ENCODE measurements at regions not wholly inside any gene's neighbourhood (a gene's known extent, or its start where the extent isn't known, plus 50 kb on each side); places are given as distances from the start of the nearest gene placed in this dataset.

- TF ChIP-seq CTCF (IDR thresholded peaks at IDR 0.05 in 8 of 11, conservative IDR thresholded peaks at IDR 0.05 in 3 of 11) = no peak
- no peak for TF ChIP-seq POLR2AphosphoS5 (IDR thresholded peaks at IDR 0.05)
- TF ChIP-seq POLR2A (IDR thresholded peaks at IDR 0.05) = no peak
Observed at GRCh38 chr16:61295311-61295710, 740.9 kb downstream of the CDH8 start.
